NB4 (cell line): ENCODE measurements at regions not wholly inside any gene's neighbourhood (a gene's known extent, or its start where the extent isn't known, plus 50 kb on each side); places are given as distances from the start of the nearest gene placed in this dataset.

Experiments
- DNase-seq: peaks from one replicate; pipeline ENCODE4 v3.0.0; 2010; ENCODE audit warnings: low read depth
- H3K4me3 ChIP-seq: one replicate; pipeline ENCODE4 v1.5.1; 2011; ENCODE audit warnings: mild to moderate bottlenecking, low read depth, low read length, moderate library complexity
- CTCF ChIP-seq: IDR thresholded peaks from one replicate; pipeline ENCODE4 v1.5.1; 2012; ENCODE audit warnings: low read depth, low read length
- MAX ChIP-seq: IDR thresholded peaks from 2 replicates; pipeline ENCODE4 v1.6.1; 2011; ENCODE audit warnings: low read depth, low read length
- MYC ChIP-seq: IDR thresholded peaks from 2 replicates; pipeline ENCODE4 v1.6.1; 2011; ENCODE audit warnings: low read depth, low read length
- POLR2A ChIP-seq: IDR thresholded peaks from 2 replicates; pipeline ENCODE4 v1.6.1; 2011; ENCODE audit warnings: mild to moderate bottlenecking; ENCODE audit not compliant: insufficient read length; ENCODE audit errors: extremely low read depth

GRCh38 chr9:29796291-29796952 is 2223.1 kb upstream of the C9orf72 start:
- DNase-seq: no peak
- no peak overlapping the region for H3K4me3 ChIP-seq
- no peak for TF ChIP-seq CTCF
- no peak for TF ChIP-seq MYC
- no peak for TF ChIP-seq POLR2A
- no peak for TF ChIP-seq MAX

- TF ChIP-seq CTCF (no peak), MAX (no peak), MYC (no peak), POLR2A (no peak)
- H3K4me3 ChIP-seq: no peak overlapping the region
- DNase-seq: no peak
Measured at GRCh38 chr9:29798599-29798998, 2225.3 kb upstream of the C9orf72 start.

- TF ChIP-seq POLR2A (no peak), MAX (no peak), CTCF (no peak), MYC (no peak)
- no peak overlapping the region for H3K4me3 ChIP-seq
- no peak for DNase-seq
Measured at GRCh38 chr9:29799227-29799626, 2225.9 kb upstream of the C9orf72 start.

GRCh38 chr9:29800821-29801220 is 2227.5 kb upstream of the C9orf72 start:
- TF ChIP-seq POLR2A (no peak), MYC (no peak), MAX (no peak), CTCF (no peak)
- no peak for DNase-seq
- H3K4me3 ChIP-seq: no peak overlapping the region

GRCh38 chr9:29802454-29802853 is 2229.2 kb upstream of the C9orf72 start:
- DNase-seq: no peak
- H3K4me3 ChIP-seq: no peak overlapping the region
- TF ChIP-seq CTCF: no peak
- TF ChIP-seq MAX: no peak
- no peak for TF ChIP-seq MYC
- no peak for TF ChIP-seq POLR2A
